WTC11 (cell line): ENCODE measurements at regions not wholly inside any gene's neighbourhood (a gene's known extent, or its start where the extent isn't known, plus 50 kb on each side); places are given as distances from the start of the nearest gene placed in this dataset.
"Not testable (repeated sequence)": the region's sequence is repeated elsewhere in the genome, so short reads cannot be mapped to it uniquely, and the experiment has no call there.

Source experiments
- RELA ChIP-seq: sonication (generic); formaldehyde crosslinking; IDR thresholded peaks from 2 replicates; pipeline ENCODE4 v1.8.1; 2022; ENCODE audit warnings: missing genetic modification reagents, mild to moderate bottlenecking, borderline replicate concordance
- TCF7 ChIP-seq: sonication (generic); formaldehyde crosslinking; IDR thresholded peaks from 2 replicates; pipeline ENCODE4 v1.8.0; 2022; ENCODE audit warnings: mild to moderate bottlenecking, low read depth, missing genetic modification reagents, moderate library complexity
- TF ChIP-seq, protein P1 (sequence below): fragments of 200-600 bp; IDR thresholded peaks from 2 replicates; pipeline ENCODE4 v1.8.0; 2022; ENCODE audit warnings: antibody characterized with exemption
- TF ChIP-seq, protein P2 (sequence below): sonication (generic); formaldehyde crosslinking; IDR thresholded peaks from 2 replicates; pipeline ENCODE4 v1.8.0; 2023; ENCODE audit warnings: mild to moderate bottlenecking, missing genetic modification reagents
- TF ChIP-seq, protein P3 (sequence below): fragments of 250-450 bp; sonication (Bioruptor Pico); IDR thresholded peaks from 2 replicates; pipeline ENCODE4 v2.1.2; 2022; ENCODE audit warnings: mild to moderate bottlenecking, moderate library complexity

DNA sequence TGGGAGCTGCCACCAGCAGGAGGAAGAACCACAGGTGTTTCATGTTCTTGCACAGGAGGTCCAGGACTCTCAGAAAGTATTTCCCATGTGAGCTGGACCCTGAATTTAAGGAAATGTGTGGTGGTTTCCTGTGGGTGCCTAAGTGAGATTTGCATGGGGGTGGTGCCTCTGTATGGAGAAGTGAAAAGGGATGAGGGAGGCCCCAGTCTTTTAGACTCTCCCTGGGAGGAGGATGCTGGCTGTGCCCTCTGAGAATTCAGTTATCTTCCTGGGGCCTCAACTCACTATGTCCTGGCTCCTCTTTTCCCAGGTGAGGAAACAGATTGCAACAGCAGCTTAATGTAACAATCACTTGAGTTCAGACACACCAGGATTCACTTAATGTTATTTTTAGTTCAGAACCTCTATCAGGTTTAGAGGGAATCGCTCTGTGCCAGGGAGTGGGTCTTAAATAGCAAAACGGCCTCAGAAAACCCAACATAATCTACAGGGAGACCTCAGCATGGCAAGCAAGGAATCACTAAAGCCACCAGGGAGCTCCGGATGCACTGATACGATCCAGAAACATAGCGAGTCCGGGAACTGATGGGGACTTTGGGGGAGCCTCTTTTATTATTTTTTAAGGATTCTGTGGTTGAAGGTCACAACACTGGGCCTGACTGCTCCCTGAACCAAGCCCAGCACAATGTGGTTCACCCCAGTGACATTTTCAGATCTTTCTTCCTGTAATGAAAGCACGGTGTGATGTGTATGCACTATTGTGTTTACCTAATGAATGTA lies 823.5 kb downstream of the TMEM121 start:
- TF ChIP-seq TCF7, RELA (CRISPR knock-in tag): not testable (repeated sequence)
- TF ChIP-seq, protein P1, sequence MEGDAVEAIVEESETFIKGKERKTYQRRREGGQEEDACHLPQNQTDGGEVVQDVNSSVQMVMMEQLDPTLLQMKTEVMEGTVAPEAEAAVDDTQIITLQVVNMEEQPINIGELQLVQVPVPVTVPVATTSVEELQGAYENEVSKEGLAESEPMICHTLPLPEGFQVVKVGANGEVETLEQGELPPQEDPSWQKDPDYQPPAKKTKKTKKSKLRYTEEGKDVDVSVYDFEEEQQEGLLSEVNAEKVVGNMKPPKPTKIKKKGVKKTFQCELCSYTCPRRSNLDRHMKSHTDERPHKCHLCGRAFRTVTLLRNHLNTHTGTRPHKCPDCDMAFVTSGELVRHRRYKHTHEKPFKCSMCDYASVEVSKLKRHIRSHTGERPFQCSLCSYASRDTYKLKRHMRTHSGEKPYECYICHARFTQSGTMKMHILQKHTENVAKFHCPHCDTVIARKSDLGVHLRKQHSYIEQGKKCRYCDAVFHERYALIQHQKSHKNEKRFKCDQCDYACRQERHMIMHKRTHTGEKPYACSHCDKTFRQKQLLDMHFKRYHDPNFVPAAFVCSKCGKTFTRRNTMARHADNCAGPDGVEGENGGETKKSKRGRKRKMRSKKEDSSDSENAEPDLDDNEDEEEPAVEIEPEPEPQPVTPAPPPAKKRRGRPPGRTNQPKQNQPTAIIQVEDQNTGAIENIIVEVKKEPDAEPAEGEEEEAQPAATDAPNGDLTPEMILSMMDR, result not testable (repeated sequence)
- TF ChIP-seq, protein P2, sequence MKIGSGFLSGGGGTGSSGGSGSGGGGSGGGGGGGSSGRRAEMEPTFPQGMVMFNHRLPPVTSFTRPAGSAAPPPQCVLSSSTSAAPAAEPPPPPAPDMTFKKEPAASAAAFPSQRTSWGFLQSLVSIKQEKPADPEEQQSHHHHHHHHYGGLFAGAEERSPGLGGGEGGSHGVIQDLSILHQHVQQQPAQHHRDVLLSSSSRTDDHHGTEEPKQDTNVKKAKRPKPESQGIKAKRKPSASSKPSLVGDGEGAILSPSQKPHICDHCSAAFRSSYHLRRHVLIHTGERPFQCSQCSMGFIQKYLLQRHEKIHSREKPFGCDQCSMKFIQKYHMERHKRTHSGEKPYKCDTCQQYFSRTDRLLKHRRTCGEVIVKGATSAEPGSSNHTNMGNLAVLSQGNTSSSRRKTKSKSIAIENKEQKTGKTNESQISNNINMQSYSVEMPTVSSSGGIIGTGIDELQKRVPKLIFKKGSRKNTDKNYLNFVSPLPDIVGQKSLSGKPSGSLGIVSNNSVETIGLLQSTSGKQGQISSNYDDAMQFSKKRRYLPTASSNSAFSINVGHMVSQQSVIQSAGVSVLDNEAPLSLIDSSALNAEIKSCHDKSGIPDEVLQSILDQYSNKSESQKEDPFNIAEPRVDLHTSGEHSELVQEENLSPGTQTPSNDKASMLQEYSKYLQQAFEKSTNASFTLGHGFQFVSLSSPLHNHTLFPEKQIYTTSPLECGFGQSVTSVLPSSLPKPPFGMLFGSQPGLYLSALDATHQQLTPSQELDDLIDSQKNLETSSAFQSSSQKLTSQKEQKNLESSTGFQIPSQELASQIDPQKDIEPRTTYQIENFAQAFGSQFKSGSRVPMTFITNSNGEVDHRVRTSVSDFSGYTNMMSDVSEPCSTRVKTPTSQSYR, result not testable (repeated sequence)
- TF ChIP-seq, protein P3, sequence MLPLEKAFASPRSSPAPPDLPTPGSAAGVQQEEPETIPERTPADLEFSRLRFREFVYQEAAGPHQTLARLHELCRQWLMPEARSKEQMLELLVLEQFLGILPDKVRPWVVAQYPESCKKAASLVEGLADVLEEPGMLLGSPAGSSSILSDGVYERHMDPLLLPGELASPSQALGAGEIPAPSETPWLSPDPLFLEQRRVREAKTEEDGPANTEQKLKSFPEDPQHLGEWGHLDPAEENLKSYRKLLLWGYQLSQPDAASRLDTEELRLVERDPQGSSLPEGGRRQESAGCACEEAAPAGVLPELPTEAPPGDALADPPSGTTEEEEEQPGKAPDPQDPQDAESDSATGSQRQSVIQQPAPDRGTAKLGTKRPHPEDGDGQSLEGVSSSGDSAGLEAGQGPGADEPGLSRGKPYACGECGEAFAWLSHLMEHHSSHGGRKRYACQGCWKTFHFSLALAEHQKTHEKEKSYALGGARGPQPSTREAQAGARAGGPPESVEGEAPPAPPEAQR, result not testable (repeated sequence)
